ENCODE measurements at regions not wholly inside any gene's neighbourhood (a gene's known extent, or its start where the extent isn't known, plus 50 kb on each side); places are given as distances from the start of the nearest gene placed in this dataset.

DNA sequence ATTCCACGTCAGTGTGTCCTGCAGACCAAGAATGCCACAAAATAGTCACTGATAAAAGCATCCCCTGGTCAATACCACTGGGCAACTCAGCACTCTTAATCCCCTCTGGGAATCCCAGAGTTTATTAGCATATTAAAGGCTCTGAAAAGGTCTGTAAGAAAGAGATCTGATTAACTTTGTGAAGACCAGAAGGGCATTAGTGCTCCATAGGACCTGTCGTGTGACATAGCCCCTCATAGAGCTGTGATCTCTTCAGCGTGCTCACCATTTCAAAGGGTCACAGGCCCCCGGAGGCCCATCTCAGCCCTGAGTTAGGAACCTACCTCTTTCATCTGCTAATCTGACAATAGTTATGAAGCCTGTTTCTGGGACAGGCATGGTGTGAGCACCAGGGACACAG lies 299.2 kb downstream of the MN1 start:
- no peak overlapping the region for H3K4me3 ChIP-seq
- no peaks in the 10 kb centered on the region for H3K9me3 ChIP-seq
- no peak for DNase-seq
- no peak overlapping the region for H3K27ac ChIP-seq
- no peak for TF ChIP-seq POLR2A (IDR thresholded peaks at IDR 0.05)
- TF ChIP-seq, protein P1, sequence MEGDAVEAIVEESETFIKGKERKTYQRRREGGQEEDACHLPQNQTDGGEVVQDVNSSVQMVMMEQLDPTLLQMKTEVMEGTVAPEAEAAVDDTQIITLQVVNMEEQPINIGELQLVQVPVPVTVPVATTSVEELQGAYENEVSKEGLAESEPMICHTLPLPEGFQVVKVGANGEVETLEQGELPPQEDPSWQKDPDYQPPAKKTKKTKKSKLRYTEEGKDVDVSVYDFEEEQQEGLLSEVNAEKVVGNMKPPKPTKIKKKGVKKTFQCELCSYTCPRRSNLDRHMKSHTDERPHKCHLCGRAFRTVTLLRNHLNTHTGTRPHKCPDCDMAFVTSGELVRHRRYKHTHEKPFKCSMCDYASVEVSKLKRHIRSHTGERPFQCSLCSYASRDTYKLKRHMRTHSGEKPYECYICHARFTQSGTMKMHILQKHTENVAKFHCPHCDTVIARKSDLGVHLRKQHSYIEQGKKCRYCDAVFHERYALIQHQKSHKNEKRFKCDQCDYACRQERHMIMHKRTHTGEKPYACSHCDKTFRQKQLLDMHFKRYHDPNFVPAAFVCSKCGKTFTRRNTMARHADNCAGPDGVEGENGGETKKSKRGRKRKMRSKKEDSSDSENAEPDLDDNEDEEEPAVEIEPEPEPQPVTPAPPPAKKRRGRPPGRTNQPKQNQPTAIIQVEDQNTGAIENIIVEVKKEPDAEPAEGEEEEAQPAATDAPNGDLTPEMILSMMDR (IDR thresholded peaks at IDR 0.05), result no peak
- H3K27me3 ChIP-seq, result no peaks in the 10 kb centered on the region
- no peaks in the 10 kb centered on the region for H3K36me3 ChIP-seq
- H3K4me1 ChIP-seq, result no peaks in the 10 kb centered on the region

DNA sequence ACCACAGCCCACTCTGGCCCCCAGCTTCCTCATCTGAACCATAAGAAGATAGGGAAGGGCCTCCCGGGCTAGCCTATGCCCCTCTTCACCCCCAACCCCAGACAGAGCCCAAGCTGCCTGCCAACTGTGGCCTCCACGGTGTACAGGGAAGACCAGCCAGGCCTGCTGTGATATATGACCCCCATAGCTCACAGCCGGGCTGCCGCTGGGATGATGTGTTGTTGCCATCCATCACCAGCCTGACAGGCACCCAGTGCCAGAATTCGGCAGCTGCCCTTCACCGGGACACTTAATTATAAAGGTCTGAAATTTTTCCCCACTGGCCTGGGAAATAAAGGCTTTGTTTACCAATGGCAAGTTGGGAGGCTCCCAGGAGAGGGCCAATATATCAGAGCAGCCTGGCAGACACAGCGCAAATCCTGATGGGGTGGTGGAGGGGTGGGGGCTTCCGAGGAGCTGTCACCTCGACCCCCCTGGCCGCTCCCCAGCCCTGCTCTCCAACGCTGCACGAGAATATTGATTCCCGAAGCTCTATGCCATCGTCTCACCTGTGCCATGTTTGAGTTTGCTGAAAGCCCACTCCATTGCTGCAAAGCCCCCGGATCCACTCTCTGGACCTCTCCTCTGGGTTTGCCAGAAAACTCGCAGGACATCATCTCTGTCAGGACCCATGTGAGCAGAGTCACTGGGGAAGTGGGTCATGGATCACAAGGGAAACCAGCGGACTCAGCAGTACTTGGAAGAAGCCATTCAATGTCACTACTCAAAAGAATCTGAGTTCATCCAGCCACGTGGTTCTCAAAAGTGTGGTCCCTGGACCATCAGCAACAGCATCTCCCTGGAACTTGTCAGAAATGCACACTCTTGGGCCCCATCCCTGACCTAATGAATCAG lies 296.9 kb downstream of the MN1 start:
- Histone ChIP-seq H3K27me3 (no peaks in the 10 kb centered on the region), H3K9me3 (no peaks in the 10 kb centered on the region)

DNA sequence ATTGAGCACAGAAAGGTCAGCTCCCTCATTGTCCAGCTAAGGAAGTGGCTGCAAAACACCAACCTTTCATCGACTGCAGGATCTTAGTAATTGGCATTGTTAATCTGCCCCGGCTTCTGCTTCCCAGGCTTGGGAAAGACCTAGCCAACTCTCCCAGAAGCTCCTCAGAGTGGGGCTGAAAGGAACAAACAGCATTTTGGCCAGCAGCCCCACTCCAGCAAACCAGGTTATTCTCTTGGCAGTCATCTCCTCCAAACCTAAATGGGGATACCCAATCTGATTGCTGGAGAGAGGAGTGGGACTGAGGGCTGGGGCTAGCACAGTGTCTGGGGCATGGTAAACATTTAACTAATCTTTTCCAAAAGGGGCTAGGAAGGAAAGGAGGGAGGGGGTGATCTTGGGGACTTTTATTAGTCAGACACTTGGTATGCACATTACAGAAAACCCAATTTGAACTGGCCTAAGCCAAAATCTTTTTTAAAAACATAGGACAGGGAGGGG lies 294.4 kb downstream of the MN1 start:
- TF ChIP-seq, protein P1 (IDR thresholded peaks at IDR 0.05), result no peak
- TF ChIP-seq POLR2A (IDR thresholded peaks at IDR 0.05), result no peak

More for the DNA sequence above, 296.9 kb downstream of the MN1 start:
- Histone ChIP-seq H3K36me3 (no peaks in the 10 kb centered on the region), H3K4me1 (no peaks in the 10 kb centered on the region), H3K27ac (no peak overlapping the region), H3K4me3 (no peak overlapping the region)
- TF ChIP-seq, protein P1 (IDR thresholded peaks at IDR 0.05), result no peak
- no peak for TF ChIP-seq POLR2A (IDR thresholded peaks at IDR 0.05)
- no peak for DNase-seq

DNA sequence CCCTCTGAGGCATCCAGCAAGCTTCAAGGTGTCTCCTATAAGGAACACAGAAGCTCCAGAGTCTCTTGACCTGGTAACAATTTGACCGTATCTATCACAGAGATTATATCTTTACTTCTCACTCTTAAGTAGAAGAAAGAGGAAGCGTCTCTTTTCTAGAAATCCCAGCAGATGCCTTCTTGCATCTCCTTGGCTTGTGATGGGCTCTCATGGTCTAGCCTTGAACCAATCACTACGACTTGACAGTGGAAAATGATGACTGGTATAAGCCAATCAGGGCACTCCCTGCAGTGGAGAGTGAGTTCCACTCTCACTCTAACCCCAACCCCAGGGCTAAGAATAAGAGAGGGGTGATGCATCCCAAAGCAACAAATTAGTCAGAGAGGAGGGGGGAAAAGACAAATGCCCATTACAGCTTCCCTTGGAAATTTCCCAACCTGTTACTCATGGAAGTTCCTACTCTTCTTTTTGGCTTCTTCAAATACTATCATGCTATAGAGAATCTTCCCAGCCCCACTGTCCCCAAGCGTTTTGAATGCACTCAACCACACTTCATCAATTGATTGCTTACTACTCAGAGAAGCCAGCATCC lies 293.5 kb downstream of the MN1 start:
- Histone ChIP-seq H3K27ac (no peak overlapping the region), H3K4me1 (no peaks in the 10 kb centered on the region), H3K4me3 (no peak overlapping the region), H3K9me3 (no peaks in the 10 kb centered on the region), H3K27me3 (no peaks in the 10 kb centered on the region), H3K36me3 (no peaks in the 10 kb centered on the region)
- TF ChIP-seq, protein P1 (IDR thresholded peaks at IDR 0.05), result no peak
- no peak for TF ChIP-seq POLR2A (IDR thresholded peaks at IDR 0.05)
- no peak for DNase-seq

More for the DNA sequence above, 294.4 kb downstream of the MN1 start:
- H3K27ac ChIP-seq, result no peak overlapping the region
- H3K36me3 ChIP-seq, result no peaks in the 10 kb centered on the region
- H3K27me3 ChIP-seq, result no peaks in the 10 kb centered on the region
- no peaks in the 10 kb centered on the region for H3K9me3 ChIP-seq
- DNase-seq, result no peak
- no peak overlapping the region for H3K4me3 ChIP-seq
- no peaks in the 10 kb centered on the region for H3K4me1 ChIP-seq

DNA sequence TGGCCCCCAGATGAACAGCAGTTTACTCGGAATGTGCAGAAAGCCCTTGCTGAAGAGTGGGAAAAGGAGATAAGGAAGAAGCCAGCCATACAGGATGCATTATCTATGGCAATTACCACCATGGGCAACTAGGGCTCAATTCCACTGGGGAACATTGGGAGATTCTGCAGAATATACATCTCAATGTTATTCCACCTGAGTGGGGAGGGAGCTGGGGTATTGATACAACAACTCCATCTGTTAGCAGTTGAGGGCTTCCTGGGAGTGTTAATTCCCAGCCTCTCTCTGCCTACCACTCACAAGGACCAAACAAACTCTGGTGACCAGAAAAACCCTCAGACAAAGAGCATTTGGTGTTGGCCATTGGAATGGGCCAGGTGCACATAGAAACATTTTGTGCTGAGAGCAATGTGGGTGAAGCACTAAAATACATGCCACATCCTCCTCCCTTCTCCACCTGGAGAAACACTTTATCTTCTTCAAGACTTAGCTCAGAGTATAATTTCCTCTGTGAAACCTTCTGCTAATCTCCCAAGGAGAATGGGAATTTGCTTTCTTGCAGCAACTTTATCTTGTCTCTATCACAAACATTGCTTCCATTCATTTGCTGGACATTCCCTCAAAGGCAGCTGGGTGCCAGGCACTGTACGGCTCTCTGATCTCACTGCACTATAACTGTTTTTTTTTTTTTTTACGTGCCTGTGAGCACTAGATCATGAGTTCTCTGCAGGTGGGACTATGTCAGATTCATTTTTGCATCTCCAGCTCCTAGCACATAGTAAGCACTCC lies 292.2 kb downstream of the MN1 start:
- H3K27me3 ChIP-seq, result no peaks in the 10 kb centered on the region
- no peaks in the 10 kb centered on the region for H3K9me3 ChIP-seq
- TF ChIP-seq, protein P1 (IDR thresholded peaks at IDR 0.05), result no peak
- no peak for TF ChIP-seq POLR2A (IDR thresholded peaks at IDR 0.05)
- no peaks in the 10 kb centered on the region for H3K4me1 ChIP-seq
- no peak overlapping the region for H3K27ac ChIP-seq
- no peak overlapping the region for H3K4me3 ChIP-seq
- no peaks in the 10 kb centered on the region for H3K36me3 ChIP-seq
- no peak for DNase-seq

All from Peyer's patch (tissue), 4 donors.